GM18868 (cell line): ENCODE measurements at regions not wholly inside any gene's neighbourhood (a gene's known extent, or its start where the extent isn't known, plus 50 kb on each side); places are given as distances from the start of the nearest gene placed in this dataset.

Experiments used
- ATAC-seq: cut with Tn5 transposase; IDR thresholded peaks from one replicate; pipeline ENCODE4 v1.9.1; 2021; ENCODE audit warnings: mild to moderate bottlenecking, moderate library complexity; ENCODE audit not compliant: unreplicated experiment

GRCh38 chr6:148263961-148264360 is 78.7 kb upstream of the SASH1 start:
- ATAC-seq = no peak

- ATAC-seq = no peak
Observed at GRCh38 chr6:148265054-148265453, 77.6 kb upstream of the SASH1 start.

- ATAC-seq = no peak
Observed at GRCh38 chr6:148269386-148269785, 73.3 kb upstream of the SASH1 start.

DNA sequence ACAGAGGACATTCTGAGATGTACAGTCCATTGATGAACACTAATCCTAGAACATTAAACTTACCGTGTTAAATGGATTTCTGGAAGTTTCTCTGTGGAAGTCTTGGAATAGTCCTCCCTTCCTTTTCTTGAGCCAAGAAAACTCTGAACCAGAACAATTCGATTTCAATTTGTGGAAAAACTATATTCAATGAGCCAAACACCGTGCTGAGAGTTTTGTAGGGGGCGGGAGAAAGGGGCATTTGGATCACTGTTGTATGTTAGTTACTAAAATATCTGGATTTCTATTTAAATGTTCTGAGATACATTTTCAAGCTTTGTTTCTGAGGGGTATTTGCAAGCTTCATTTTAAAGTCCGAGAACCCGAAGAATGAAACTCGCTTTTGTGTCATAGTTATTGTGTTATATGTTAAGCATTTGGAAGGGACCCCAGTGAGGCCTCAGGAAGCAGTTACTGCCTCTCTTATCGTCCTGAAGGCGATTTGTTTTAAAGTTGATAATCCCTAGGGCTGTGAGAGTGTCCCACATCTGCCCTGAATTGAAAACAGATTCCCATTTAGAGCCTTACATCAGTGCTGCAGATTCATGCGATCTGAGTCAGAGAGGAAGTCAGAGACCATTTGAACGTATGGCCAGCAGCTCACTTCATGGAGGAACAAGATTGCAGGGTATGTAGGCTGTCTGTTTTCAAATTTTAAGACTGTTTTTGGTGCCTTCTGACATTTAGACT is 70.8 kb upstream of the SASH1 start:
- ATAC-seq = no peak

GRCh38 chr6:148272597-148272996 is 70.0 kb upstream of the SASH1 start:
- ATAC-seq = no peak

- no peak for ATAC-seq
Observed at GRCh38 chr6:148273962-148274752, 68.5 kb upstream of the SASH1 start.

DNA sequence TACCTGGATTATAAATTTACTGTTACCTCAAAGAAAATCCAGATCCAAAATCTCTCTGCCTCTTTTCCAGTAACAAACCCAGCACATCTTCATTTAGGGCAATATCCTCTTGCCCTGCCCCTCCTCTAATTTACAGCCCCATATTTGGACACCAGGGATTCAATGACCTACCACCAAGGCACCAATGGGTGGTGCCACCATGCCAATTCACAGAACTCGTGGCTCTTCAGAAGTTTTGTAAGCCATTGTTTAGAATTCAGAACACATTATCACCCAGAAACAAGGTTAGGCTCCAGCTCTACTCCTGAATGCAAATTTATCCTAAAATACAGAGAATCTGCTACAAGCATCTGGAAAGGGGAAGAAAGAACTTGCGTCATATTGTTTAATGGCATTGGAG is 67.8 kb upstream of the SASH1 start:
- ATAC-seq = no peak

- no peak for ATAC-seq
Observed at GRCh38 chr6:148285205-148285604, 57.4 kb upstream of the SASH1 start.

DNA sequence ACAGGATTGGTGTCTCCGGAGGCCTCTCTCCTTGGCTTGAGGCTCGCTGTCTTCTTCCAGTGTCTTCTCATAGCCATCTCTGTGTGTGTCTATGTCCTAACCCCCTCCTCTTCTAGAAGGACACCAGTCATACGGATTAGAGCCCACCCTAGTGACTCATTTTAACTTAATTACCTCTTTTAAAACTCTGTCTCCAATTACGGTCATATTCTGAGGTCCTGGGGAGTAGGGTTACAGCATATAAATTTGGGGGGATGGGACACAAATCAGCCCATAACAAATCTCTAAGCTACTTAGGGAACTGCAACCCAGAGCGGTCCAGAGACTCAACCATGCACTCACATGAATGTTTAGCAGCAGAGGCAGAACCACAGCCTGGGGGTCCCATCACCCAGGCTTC is 56.1 kb upstream of the SASH1 start:
- no peak for ATAC-seq

DNA sequence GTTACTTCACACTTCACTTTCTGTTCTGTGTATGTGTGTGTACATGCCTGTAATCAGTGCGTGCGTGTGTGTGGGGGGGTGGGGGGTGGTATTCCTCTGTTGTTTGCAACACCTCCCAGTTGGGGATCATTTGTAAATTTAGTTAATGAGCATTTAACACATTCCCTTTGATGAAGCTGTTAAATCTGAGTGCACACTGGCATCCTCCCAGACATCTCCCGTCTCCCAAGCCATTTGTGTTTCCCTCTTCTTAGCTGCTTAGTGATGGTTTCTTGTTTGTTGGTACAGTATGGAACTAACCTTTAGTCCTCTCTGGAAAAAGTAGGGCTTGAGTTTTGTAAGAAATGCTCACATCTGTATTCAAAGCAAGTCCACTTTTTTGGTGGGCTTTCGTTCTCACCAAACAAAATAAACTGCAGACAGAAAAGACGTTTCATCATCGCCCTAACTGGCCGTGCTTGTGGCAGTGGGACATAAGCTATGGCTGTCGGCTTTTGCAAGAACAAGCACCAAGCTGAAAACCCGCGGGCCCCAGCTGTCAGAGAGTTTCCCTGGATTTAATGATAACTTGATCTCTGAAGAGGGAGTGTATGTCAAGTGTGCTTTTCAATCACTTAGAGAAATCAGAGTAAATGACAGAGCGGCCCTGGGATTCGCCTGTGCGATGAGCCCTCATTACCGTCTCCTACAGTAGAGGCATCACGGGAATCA is 54.9 kb upstream of the SASH1 start:
- no peak for ATAC-seq

DNA sequence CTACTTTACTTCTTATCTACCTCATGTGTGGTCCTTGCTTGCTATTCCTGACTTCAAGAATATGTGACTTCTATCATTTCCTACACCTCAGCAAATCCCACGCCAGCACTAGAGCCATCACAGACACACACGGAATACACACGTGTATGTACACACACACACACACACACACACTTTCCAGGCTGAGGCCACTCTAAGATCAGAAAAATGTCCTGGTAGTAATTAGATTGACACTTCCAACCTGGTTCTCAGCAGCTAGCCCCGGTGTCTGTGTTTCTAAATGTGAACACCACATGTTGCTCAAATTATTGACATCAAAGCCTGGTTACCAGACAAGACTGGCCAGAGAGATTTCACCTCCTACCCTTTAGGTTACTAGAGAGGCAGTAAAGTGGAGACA is 54.1 kb upstream of the SASH1 start:
- no peak for ATAC-seq

DNA sequence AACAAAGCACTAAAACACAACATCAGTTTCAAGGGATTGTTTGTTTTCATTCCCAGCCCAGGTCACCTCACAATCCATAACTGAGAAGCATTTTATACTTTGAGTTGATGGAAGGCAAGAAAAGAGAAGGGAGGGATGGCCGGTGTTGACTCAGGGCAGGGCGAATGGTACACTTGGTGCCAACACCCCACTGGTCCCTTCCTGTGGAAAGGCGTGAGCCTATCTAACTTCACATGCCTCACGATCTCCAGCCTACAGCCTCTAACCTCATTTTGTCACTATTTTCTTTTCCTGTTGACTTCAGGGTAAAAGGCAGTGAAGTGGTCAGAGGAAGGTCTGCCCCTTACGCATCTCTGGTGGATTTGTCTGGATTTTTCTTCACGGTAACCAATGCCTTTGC is 53.5 kb upstream of the SASH1 start:
- ATAC-seq = no peak

DNA sequence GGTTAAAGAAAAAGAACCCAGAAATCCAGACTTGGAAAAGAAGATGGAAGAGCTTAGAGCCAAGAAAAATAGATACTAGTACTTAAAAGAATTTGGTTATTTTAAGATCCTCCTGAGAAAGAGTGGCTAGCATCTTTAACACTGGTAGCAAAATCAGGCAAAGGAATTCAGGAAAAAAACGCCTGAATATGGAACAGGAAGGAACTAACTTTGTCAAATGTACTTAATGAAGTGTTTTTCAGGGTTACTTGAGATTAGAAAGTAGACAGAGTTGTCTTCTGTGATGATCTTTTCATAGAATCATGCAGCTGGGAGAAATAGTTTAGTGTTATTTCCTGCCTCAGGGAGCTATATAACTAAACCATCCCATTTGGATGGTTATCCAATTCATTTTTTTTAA is 50.8 kb upstream of the SASH1 start:
- no peak for ATAC-seq
